ENCODE measurements at regions not wholly inside any gene's neighbourhood (a gene's known extent, or its start where the extent isn't known, plus 50 kb on each side); places are given as distances from the start of the nearest gene placed in this dataset.

DNA sequence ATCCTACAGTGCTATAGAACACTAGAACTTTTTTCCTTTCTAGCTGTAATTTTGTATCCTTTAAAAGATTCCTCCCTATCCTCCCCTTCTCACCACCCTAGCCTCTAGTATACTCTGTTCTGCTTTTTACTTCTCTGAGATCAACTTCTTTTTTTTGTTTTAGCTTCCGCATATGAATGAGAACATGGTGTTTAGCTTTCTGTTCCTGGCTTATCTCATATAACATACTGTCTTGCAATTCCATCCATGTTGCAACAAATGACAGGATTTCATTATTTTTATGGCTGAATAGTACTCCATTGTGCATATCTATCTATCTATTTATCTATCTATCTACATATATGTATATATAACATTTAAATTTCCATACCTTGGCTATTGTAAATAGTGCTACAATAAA, 126.0 kb upstream of the MAN2A1 start:
- TF ChIP-seq GABPA (IDR thresholded peaks at IDR 0.05 in 1 of 2, conservative IDR thresholded peaks at IDR 0.05 in 1 of 2): no peak
- TF ChIP-seq, protein P1, sequence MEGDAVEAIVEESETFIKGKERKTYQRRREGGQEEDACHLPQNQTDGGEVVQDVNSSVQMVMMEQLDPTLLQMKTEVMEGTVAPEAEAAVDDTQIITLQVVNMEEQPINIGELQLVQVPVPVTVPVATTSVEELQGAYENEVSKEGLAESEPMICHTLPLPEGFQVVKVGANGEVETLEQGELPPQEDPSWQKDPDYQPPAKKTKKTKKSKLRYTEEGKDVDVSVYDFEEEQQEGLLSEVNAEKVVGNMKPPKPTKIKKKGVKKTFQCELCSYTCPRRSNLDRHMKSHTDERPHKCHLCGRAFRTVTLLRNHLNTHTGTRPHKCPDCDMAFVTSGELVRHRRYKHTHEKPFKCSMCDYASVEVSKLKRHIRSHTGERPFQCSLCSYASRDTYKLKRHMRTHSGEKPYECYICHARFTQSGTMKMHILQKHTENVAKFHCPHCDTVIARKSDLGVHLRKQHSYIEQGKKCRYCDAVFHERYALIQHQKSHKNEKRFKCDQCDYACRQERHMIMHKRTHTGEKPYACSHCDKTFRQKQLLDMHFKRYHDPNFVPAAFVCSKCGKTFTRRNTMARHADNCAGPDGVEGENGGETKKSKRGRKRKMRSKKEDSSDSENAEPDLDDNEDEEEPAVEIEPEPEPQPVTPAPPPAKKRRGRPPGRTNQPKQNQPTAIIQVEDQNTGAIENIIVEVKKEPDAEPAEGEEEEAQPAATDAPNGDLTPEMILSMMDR (IDR thresholded peaks at IDR 0.05; ENCODE audit: low read depth, low read length, missing input control): no peak
- TF ChIP-seq, protein P2, sequence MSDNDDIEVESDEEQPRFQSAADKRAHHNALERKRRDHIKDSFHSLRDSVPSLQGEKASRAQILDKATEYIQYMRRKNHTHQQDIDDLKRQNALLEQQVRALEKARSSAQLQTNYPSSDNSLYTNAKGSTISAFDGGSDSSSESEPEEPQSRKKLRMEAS (IDR thresholded peaks at IDR 0.05): no peak
- TF ChIP-seq, protein P3, sequence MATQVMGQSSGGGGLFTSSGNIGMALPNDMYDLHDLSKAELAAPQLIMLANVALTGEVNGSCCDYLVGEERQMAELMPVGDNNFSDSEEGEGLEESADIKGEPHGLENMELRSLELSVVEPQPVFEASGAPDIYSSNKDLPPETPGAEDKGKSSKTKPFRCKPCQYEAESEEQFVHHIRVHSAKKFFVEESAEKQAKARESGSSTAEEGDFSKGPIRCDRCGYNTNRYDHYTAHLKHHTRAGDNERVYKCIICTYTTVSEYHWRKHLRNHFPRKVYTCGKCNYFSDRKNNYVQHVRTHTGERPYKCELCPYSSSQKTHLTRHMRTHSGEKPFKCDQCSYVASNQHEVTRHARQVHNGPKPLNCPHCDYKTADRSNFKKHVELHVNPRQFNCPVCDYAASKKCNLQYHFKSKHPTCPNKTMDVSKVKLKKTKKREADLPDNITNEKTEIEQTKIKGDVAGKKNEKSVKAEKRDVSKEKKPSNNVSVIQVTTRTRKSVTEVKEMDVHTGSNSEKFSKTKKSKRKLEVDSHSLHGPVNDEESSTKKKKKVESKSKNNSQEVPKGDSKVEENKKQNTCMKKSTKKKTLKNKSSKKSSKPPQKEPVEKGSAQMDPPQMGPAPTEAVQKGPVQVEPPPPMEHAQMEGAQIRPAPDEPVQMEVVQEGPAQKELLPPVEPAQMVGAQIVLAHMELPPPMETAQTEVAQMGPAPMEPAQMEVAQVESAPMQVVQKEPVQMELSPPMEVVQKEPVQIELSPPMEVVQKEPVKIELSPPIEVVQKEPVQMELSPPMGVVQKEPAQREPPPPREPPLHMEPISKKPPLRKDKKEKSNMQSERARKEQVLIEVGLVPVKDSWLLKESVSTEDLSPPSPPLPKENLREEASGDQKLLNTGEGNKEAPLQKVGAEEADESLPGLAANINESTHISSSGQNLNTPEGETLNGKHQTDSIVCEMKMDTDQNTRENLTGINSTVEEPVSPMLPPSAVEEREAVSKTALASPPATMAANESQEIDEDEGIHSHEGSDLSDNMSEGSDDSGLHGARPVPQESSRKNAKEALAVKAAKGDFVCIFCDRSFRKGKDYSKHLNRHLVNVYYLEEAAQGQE (IDR thresholded peaks at IDR 0.05): no peak
- no peak for TF ChIP-seq RAD21 (IDR thresholded peaks at IDR 0.05)
- TF ChIP-seq, protein P4, sequence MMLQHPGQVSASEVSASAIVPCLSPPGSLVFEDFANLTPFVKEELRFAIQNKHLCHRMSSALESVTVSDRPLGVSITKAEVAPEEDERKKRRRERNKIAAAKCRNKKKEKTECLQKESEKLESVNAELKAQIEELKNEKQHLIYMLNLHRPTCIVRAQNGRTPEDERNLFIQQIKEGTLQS (IDR thresholded peaks at IDR 0.05): no peak
- no peak for TF ChIP-seq FOXA2 (IDR thresholded peaks at IDR 0.05)
- no peak for TF ChIP-seq TAF1 (conservative IDR thresholded peaks at IDR 0.05)
- TF ChIP-seq, protein P5, sequence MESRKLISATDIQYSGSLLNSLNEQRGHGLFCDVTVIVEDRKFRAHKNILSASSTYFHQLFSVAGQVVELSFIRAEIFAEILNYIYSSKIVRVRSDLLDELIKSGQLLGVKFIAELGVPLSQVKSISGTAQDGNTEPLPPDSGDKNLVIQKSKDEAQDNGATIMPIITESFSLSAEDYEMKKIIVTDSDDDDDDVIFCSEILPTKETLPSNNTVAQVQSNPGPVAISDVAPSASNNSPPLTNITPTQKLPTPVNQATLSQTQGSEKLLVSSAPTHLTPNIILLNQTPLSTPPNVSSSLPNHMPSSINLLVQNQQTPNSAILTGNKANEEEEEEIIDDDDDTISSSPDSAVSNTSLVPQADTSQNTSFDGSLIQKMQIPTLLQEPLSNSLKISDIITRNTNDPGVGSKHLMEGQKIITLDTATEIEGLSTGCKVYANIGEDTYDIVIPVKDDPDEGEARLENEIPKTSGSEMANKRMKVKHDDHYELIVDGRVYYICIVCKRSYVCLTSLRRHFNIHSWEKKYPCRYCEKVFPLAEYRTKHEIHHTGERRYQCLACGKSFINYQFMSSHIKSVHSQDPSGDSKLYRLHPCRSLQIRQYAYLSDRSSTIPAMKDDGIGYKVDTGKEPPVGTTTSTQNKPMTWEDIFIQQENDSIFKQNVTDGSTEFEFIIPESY (IDR thresholded peaks at IDR 0.05): no peak
- no peak for TF ChIP-seq JUND (IDR thresholded peaks at IDR 0.05)
- no peak for TF ChIP-seq HNF4A (conservative IDR thresholded peaks at IDR 0.05)
- TF ChIP-seq YY1 (IDR thresholded peaks at IDR 0.05): no peak
- no peak for TF ChIP-seq FOXA1 (IDR thresholded peaks at IDR 0.05)
- no peak for TF ChIP-seq EGR1 (IDR thresholded peaks at IDR 0.05; ENCODE audit: low read depth in 2 of 2)
